ENCODE measurements at regions not wholly inside any gene's neighbourhood (a gene's known extent, or its start where the extent isn't known, plus 50 kb on each side); places are given as distances from the start of the nearest gene placed in this dataset.
"Not testable (repeated sequence)": the region's sequence is repeated elsewhere in the genome, so short reads cannot be mapped to it uniquely, and the experiment has no call there.

GRCh38 chr2:111435553-111436310 lies 315.0 kb downstream of the BCL2L11 start:
- TF ChIP-seq EZH2 (IDR thresholded peaks at IDR 0.05; ENCODE audit: borderline replicate concordance, insufficient read depth, low read depth, low read length, poor library complexity, severe bottlenecking); CTCF (IDR thresholded peaks at IDR 0.05): not testable (repeated sequence)
